GM12878 (cell line): ENCODE measurements at regions not wholly inside any gene's neighbourhood (a gene's known extent, or its start where the extent isn't known, plus 50 kb on each side); places are given as distances from the start of the nearest gene placed in this dataset.

ENCODE experiments used
- CEBPZ ChIP-seq: fragments of 150-350 bp; IDR thresholded peaks from 2 replicates; pipeline ENCODE4 v1.6.1; 2016; ENCODE audit warnings: low read depth, low read length
- CTCF ChIP-seq, 3 experiments: IDR thresholded peaks in 2 of 3; conservative IDR thresholded peaks in 1 of 3; 2 replicates each; pipeline ENCODE4 v1.5.1; 2011; ENCODE audit warnings: low read depth in 3 of 3, low read length in 3 of 3, mild to moderate bottlenecking in 3 of 3, control low read depth in 2 of 3, moderate library complexity in 2 of 3, inconsistent platforms in 1 of 3, mixed read lengths in 1 of 3; ENCODE audit not compliant: control insufficient read depth in 2 of 3, insufficient read depth in 1 of 3; ENCODE audit errors: extremely low read depth in 1 of 3
- FOXM1 ChIP-seq: IDR thresholded peaks from 2 replicates; pipeline ENCODE4 v1.6.1; 2012; ENCODE audit warnings: low read depth, mild to moderate bottlenecking, inconsistent platforms, low read length, moderate library complexity
- MEF2A ChIP-seq: IDR thresholded peaks from 2 replicates; pipeline ENCODE4 v1.6.1; 2011; ENCODE audit warnings: low read depth, mild to moderate bottlenecking, low read length, moderate library complexity; ENCODE audit not compliant: insufficient read depth
- RAD21 ChIP-seq: IDR thresholded peaks from 2 replicates; pipeline ENCODE4 v1.6.1; 2011; ENCODE audit warnings: mild to moderate bottlenecking, low read depth, low read length, moderate library complexity; ENCODE audit not compliant: insufficient read depth
- RELA ChIP-seq: fragments of 450-650 bp; IDR thresholded peaks from 2 replicates; pipeline ENCODE4 v1.8.0; 2014; ENCODE audit warnings: borderline replicate concordance; ENCODE audit not compliant: partially characterized antibody
- ZBTB33 ChIP-seq: fragments of 450-650 bp; IDR thresholded peaks from 2 replicates; pipeline ENCODE4 v1.6.1; 2017; ENCODE audit warnings: mild to moderate bottlenecking

- no peak for TF ChIP-seq CTCF (IDR thresholded peaks at IDR 0.05 in 2 of 3, conservative IDR thresholded peaks at IDR 0.05 in 1 of 3; ENCODE audit: control insufficient read depth in 2 of 3, extremely low read depth in 1 of 3, insufficient read depth in 1 of 3, low read depth in 3 of 3, low read length in 3 of 3)
- no peak for TF ChIP-seq FOXM1
- TF ChIP-seq ZBTB33: no peak
- TF ChIP-seq RELA: no peak
- TF ChIP-seq RAD21: no peak
- no peak for TF ChIP-seq MEF2A
- no peak for TF ChIP-seq CEBPZ
Observed at GRCh38 chr4:35649011-35649410, 595.3 kb downstream of the ARAP2 start.
